ENCODE measurements at regions not wholly inside any gene's neighbourhood (a gene's known extent, or its start where the extent isn't known, plus 50 kb on each side); places are given as distances from the start of the nearest gene placed in this dataset.

GRCh38 chr6:133799043-133799442, 89.9 kb upstream of the TCF21 start:
- DNase-seq (ENCODE audit: low read depth, low spot score) (no peak), ATAC-seq (no peak), FAIRE-seq (no peak)
- no peak overlapping the region for H2AFZ ChIP-seq (ENCODE audit: control insufficient read depth, low read depth, low read length)
- BruUV-seq (replicated peaks): no TSS peak
- intact Hi-C loops (cut with micrococcal nuclease; ENCODE audit: unreplicated experiment) (no loop called here), in situ Hi-C loops (cut with MboI) (no loop called here)
- H3K27ac ChIP-seq (ENCODE audit: control insufficient read depth, insufficient read depth): no peak overlapping the region
- H3K79me2 ChIP-seq (ENCODE audit: control insufficient read depth, insufficient read depth, low read length): no peaks in the 10 kb centered on the region
- no peaks in the 10 kb centered on the region for H4K20me1 ChIP-seq (ENCODE audit: control insufficient read depth, insufficient read depth)
- TF ChIP-seq MAX (IDR thresholded peaks at IDR 0.05; ENCODE audit: low read depth, low read length) (no peak), ZBTB11 (CRISPR knock-in tag; IDR thresholded peaks at IDR 0.05) (no peak), ZZZ3 (IDR thresholded peaks at IDR 0.05; ENCODE audit: control insufficient read depth, insufficient read length, low read depth) (no peak), ASH2L (IDR thresholded peaks at IDR 0.05; ENCODE audit: borderline replicate concordance, low read depth) (no peak), CBX5 (IDR thresholded peaks at IDR 0.05; ENCODE audit: low read depth) (no peak), CHD4 (IDR thresholded peaks at IDR 0.05) (no peak), REST (IDR thresholded peaks at IDR 0.05; ENCODE audit: low read depth, low read length) (no peak), SMC3 (IDR thresholded peaks at IDR 0.05; ENCODE audit: borderline replicate concordance, low read length) (no peak), NBN (IDR thresholded peaks at IDR 0.05) (no peak), ZBTB33 (IDR thresholded peaks at IDR 0.05) (no peak), KDM1A (IDR thresholded peaks at IDR 0.05; ENCODE audit: borderline replicate concordance) (no peak), BCLAF1 (IDR thresholded peaks at IDR 0.05) (no peak)
- no peak overlapping the region for H3K9ac ChIP-seq (ENCODE audit: control insufficient read depth, insufficient read depth, low read length)
- ChIA-PET POLR2A (no interaction called here), CTCF (no interaction called here), RAD21 (ENCODE audit: unreplicated experiment) (no interaction called here), SMC1A (ENCODE audit: uncharacterized antibody, unreplicated experiment) (no interaction called here)
- H3K4me2 ChIP-seq (ENCODE audit: control insufficient read depth, insufficient read depth): no peak overlapping the region
- H3K4me3 ChIP-seq: no peak overlapping the region
- no peaks in the 10 kb centered on the region for H3K9me3 ChIP-seq (replicated peaks; ENCODE audit: control insufficient read depth, insufficient read depth, low read length)
- H3K27me3 ChIP-seq (replicated peaks in 1 of 2; ENCODE audit: control insufficient read depth in 2 of 2, insufficient read depth in 2 of 2, low read length in 1 of 2): no peaks in the 10 kb centered on the region
- no peaks in the 10 kb centered on the region for H3K4me1 ChIP-seq (ENCODE audit: control insufficient read depth, insufficient read depth, low read length)
- 0% methylated on average over 1 of the region's 1 CpG for WGBS (ENCODE audit: insufficient coverage, insufficient replicate concordance, low lambda C conversion rate, missing lambda C conversion rate)
- no peaks in the 10 kb centered on the region for H3K36me3 ChIP-seq (ENCODE audit: control insufficient read depth in 2 of 2, insufficient read depth in 2 of 2, low read length in 1 of 2)
